Frontal cortex (tissue), 4 donors: ENCODE measurements at regions not wholly inside any gene's neighbourhood (a gene's known extent, or its start where the extent isn't known, plus 50 kb on each side); places are given as distances from the start of the nearest gene placed in this dataset. TPM values are rescaled to one million over a fixed set of nuclear protein-coding genes. Genes with fewer than 3 reads are reported as not detected.

ENCODE experiments used
- DNase-seq, 2 donors: peaks; one replicate each; pipeline ENCODE4 v3.0.0; 2012; ENCODE audit warnings: low spot score in 2 of 2
- FAIRE-seq: peaks from 2 replicates; lab custom pipeline; 2012; peaks lifted over from hg19 to GRCh38; lab: Jason Lieb, UNC
- small RNA-seq: library from RNA; depleted of rRNA; stranded (forward); fragments of <200 nt; gene quantifications from one replicate; pipeline ENCODE3, GENCODE V24; 2014
- donor health status: control.
- donor health status: control.
- donor health status: control.

GRCh38 chr2:216920143-216920876 is 60.4 kb upstream of the TNP1 start:
- FAIRE-seq = no peak
- no peak for DNase-seq

- DNase-seq (no peak), FAIRE-seq (no peak)
Measured at GRCh38 chr2:216918088-216918680, 58.3 kb upstream of the TNP1 start.

GRCh38 chr2:216916956-216917650 is 57.2 kb upstream of the TNP1 start:
- no peak for FAIRE-seq

GRCh38 chr2:216915557-216916150 is 55.8 kb upstream of the TNP1 start:
- DNase-seq (no peak), FAIRE-seq (no peak)

More at GRCh38 chr2:216916956-216917650, 57.2 kb upstream of the TNP1 start:
- no peak for DNase-seq

- DNase-seq = no peak
- no peak for FAIRE-seq
Measured at GRCh38 chr2:216914491-216914890, 54.6 kb upstream of the TNP1 start.

- FAIRE-seq = no peak
- no peak for DNase-seq
Measured at GRCh38 chr2:216911886-216912285, 52.0 kb upstream of the TNP1 start.

- DNase-seq = no peak
- FAIRE-seq = no peak
Measured at GRCh38 chr2:216911008-216911407, 51.1 kb upstream of the TNP1 start.

GRCh38 chr2:216909541-216910210 is 49.8 kb upstream of the TNP1 start:
- DNase-seq = no peak
- no peak for FAIRE-seq

Small RNA genes in the stretch of these regions (small RNA-seq; reads per million reads assigned to genes)
- gene RF01983 = not detected
